ENCODE measurements at regions not wholly inside any gene's neighbourhood (a gene's known extent, or its start where the extent isn't known, plus 50 kb on each side); places are given as distances from the start of the nearest gene placed in this dataset.

- no peaks in the 10 kb centered on the region for H3K79me2 ChIP-seq
- H3K4me2 ChIP-seq, result no peak overlapping the region
- H3K4me3 ChIP-seq, result no peak overlapping the region
- H3K4me1 ChIP-seq (ENCODE audit: insufficient read depth), result no peaks in the 10 kb centered on the region
- no peaks in the 10 kb centered on the region for H3K9me3 ChIP-seq (ENCODE audit: low read depth)
- H3K27me3 ChIP-seq, result no peaks in the 10 kb centered on the region
- no peak for DNase-seq (ENCODE audit: low spot score)
- no peak for TF ChIP-seq EZH2phosphoT487 (IDR thresholded peaks at IDR 0.05; ENCODE audit: low read depth, severe bottlenecking, unreplicated experiment)
- no peaks in the 10 kb centered on the region for H4K20me1 ChIP-seq (ENCODE audit: insufficient read depth, poor library complexity, severe bottlenecking)
- H3K27ac ChIP-seq, result no peak overlapping the region
- no peaks in the 10 kb centered on the region for H3K9me2 ChIP-seq (replicated peaks; ENCODE audit: insufficient read depth)
- H2AFZ ChIP-seq, result no peak overlapping the region
- WGBS (ENCODE audit: low lambda C conversion rate, missing lambda C conversion rate), result 93% methylated on average over 23 of the region's 23 CpGs
- H3K36me3 ChIP-seq (replicated peaks; ENCODE audit: insufficient read depth, low read depth), result no peaks in the 10 kb centered on the region
Observed at GRCh38 chr20:24052599-24053275, 64.2 kb upstream of the GGTLC1 start.

GRCh38 chr20:24051160-24051559 lies 62.6 kb upstream of the GGTLC1 start:
- H3K9me3 ChIP-seq (ENCODE audit: low read depth), result no peaks in the 10 kb centered on the region
- TF ChIP-seq EZH2 (IDR thresholded peaks at IDR 0.05; ENCODE audit: borderline replicate concordance) (no peak), CTCF (IDR thresholded peaks at IDR 0.05; ENCODE audit: poor library complexity) (no peak)
- no peaks in the 10 kb centered on the region for H3K4me1 ChIP-seq (ENCODE audit: insufficient read depth)
- no peak overlapping the region for H3K4me2 ChIP-seq
- no peak for DNase-seq (ENCODE audit: low spot score)
- no peak overlapping the region for H3K4me3 ChIP-seq
- WGBS (ENCODE audit: low lambda C conversion rate, missing lambda C conversion rate), result 83% methylated on average over 2 of the region's 2 CpGs
- H3K27me3 ChIP-seq, result no peaks in the 10 kb centered on the region
- no peaks in the 10 kb centered on the region for H3K9me2 ChIP-seq (replicated peaks; ENCODE audit: insufficient read depth)
- H3K36me3 ChIP-seq (replicated peaks; ENCODE audit: insufficient read depth, low read depth), result no peaks in the 10 kb centered on the region
- H3K79me2 ChIP-seq, result no peaks in the 10 kb centered on the region
- no peaks in the 10 kb centered on the region for H4K20me1 ChIP-seq (ENCODE audit: insufficient read depth, poor library complexity, severe bottlenecking)
- no peak overlapping the region for H3K27ac ChIP-seq
- H2AFZ ChIP-seq, result no peak overlapping the region

GRCh38 chr20:24050119-24050518 lies 61.5 kb upstream of the GGTLC1 start:
- H3K4me3 ChIP-seq, result no peak overlapping the region
- WGBS (ENCODE audit: low lambda C conversion rate, missing lambda C conversion rate), result 85% methylated on average over 3 of the region's 3 CpGs
- H3K27me3 ChIP-seq, result no peaks in the 10 kb centered on the region
- H3K79me2 ChIP-seq, result no peaks in the 10 kb centered on the region
- no peak overlapping the region for H2AFZ ChIP-seq
- H3K9me3 ChIP-seq (ENCODE audit: low read depth), result no peaks in the 10 kb centered on the region
- no peaks in the 10 kb centered on the region for H3K4me1 ChIP-seq (ENCODE audit: insufficient read depth)
- H3K27ac ChIP-seq, result no peak overlapping the region
- no peaks in the 10 kb centered on the region for H3K9me2 ChIP-seq (replicated peaks; ENCODE audit: insufficient read depth)
- no peaks in the 10 kb centered on the region for H3K36me3 ChIP-seq (replicated peaks; ENCODE audit: insufficient read depth, low read depth)
- no peaks in the 10 kb centered on the region for H4K20me1 ChIP-seq (ENCODE audit: insufficient read depth, poor library complexity, severe bottlenecking)
- TF ChIP-seq EZH2 (IDR thresholded peaks at IDR 0.05; ENCODE audit: borderline replicate concordance) (no peak), EZH2phosphoT487 (IDR thresholded peaks at IDR 0.05; ENCODE audit: low read depth, severe bottlenecking, unreplicated experiment) (no peak), CTCF (IDR thresholded peaks at IDR 0.05; ENCODE audit: poor library complexity) (no peak)
- H3K4me2 ChIP-seq, result no peak overlapping the region
- DNase-seq (ENCODE audit: low spot score), result no peak

- 66% methylated on average over 2 of the region's 2 CpGs for WGBS (ENCODE audit: low lambda C conversion rate, missing lambda C conversion rate)
- H3K9me3 ChIP-seq (ENCODE audit: low read depth), result no peaks in the 10 kb centered on the region
- H3K4me3 ChIP-seq, result no peak overlapping the region
- no peaks in the 10 kb centered on the region for H3K4me1 ChIP-seq (ENCODE audit: insufficient read depth)
- H4K20me1 ChIP-seq (ENCODE audit: insufficient read depth, poor library complexity, severe bottlenecking), result no peaks in the 10 kb centered on the region
- H3K4me2 ChIP-seq, result no peak overlapping the region
- H3K9me2 ChIP-seq (replicated peaks; ENCODE audit: insufficient read depth), result no peaks in the 10 kb centered on the region
- no peak overlapping the region for H3K27ac ChIP-seq
- DNase-seq (ENCODE audit: low spot score), result no peak
- H3K36me3 ChIP-seq (replicated peaks; ENCODE audit: insufficient read depth, low read depth), result no peaks in the 10 kb centered on the region
- no peak overlapping the region for H2AFZ ChIP-seq
- no peak for TF ChIP-seq CTCF (IDR thresholded peaks at IDR 0.05; ENCODE audit: poor library complexity)
- TF ChIP-seq EZH2 (IDR thresholded peaks at IDR 0.05; ENCODE audit: borderline replicate concordance), result no peak
- no peak for TF ChIP-seq EZH2phosphoT487 (IDR thresholded peaks at IDR 0.05; ENCODE audit: low read depth, severe bottlenecking, unreplicated experiment)
- no peaks in the 10 kb centered on the region for H3K27me3 ChIP-seq
- no peaks in the 10 kb centered on the region for H3K79me2 ChIP-seq
Observed at GRCh38 chr20:24049081-24049480, 60.5 kb upstream of the GGTLC1 start.

Measured in hepatocyte (in vitro differentiated cells).